ENCODE measurements at regions not wholly inside any gene's neighbourhood (a gene's known extent, or its start where the extent isn't known, plus 50 kb on each side); places are given as distances from the start of the nearest gene placed in this dataset.

- no peak for TF ChIP-seq POLR2A (IDR thresholded peaks at IDR 0.05)
- TF ChIP-seq CTCF (IDR thresholded peaks at IDR 0.05): no peak
Observed at GRCh38 chr9:86707932-86708510, 239.3 kb downstream of the GAS1 start.
